ENCODE measurements at regions not wholly inside any gene's neighbourhood (a gene's known extent, or its start where the extent isn't known, plus 50 kb on each side); places are given as distances from the start of the nearest gene placed in this dataset.

DNA sequence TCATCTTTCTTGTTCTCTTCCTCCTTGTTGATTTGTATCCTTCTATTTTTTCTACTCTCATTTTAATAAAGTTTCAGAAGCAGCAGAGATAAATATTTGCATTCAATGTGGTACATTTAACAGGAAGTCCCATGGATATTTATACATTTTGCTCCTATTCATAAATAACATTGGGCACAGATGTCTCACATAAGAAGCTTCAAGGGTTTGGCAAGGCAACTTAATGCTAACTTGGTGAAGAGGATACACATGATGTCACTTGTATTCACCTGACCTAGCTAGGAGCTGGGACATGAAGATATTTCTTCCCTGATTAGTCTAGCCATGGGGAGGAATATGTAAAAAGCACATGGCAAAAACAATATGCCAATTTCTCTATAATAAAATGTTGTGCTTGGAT is 65.1 kb upstream of the DUSP10 start (continued):
- TF ChIP-seq, protein P1, sequence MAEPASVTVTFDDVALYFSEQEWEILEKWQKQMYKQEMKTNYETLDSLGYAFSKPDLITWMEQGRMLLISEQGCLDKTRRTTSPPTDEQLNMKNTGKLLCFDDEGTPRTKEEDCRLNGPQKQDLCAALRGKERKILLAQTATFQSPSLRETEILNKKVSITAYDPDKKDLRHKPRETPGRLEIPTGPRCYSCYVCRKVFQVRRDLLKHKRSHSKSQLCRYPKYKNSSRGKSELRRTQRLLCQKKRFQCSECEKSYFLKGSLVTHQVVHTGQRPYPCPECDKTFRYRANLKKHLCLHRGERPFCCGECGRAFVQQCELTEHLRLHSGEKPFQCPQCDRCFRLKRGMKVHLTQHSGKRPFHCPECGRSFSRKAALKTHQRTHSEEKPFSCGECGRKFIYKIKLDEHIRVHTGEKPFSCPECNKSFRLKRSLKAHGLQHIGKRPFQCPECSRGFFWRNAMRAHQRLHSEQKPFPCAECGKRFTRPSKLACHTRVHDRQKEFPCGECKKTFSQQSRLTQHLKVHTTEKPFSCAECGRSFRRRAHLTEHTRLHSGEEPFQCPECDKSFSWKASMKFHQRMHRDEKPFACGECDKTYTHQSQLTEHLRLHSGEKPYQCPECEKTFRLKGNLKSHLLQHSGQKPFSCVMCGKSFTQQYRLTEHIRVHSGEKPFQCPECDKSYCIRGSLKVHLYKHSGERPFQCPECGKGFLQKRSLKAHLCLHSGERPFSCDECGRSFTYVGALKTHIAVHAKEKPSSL (CRISPR knock-in tag; conservative IDR thresholded peaks at IDR 0.05): no peak
- TF ChIP-seq ELF4 (CRISPR knock-in tag; IDR thresholded peaks at IDR 0.05; ENCODE audit: low read depth): no peak

DNA sequence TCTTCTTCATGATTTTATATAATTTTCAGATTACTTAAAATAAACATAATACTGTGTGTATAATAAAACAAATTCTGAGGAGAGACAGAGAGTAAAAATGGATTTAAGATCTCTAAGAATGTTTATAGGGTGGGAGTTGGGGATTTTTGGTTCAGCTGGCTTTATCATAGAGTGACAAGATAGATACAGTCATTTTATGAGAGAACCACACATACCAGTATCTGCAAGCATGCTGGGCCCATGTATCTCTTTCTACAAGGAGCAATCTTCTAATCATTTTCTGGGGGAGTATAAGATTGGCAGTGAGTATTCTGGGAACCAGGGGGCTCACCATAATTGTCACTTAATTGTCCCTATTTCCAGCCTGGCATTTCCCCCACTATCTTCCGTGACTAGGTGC is 64.3 kb upstream of the DUSP10 start:
- Mint-ChIP-seq H3K36me3 (no peaks in the 10 kb centered on the region), H3K4me1 (peaks cover 9% of the 10 kb centered on the region), H3K27ac (no peak overlapping the region), H3K27me3 (ENCODE audit: low read depth) (no peaks in the 10 kb centered on the region), H3K4me3 (no peak overlapping the region), H3K9me3 (no peaks in the 10 kb centered on the region)
- DNase-seq (ENCODE audit: low spot score) (no peak), ATAC-seq (no peak)
- TF ChIP-seq FOXJ3 (CRISPR knock-in tag; IDR thresholded peaks at IDR 0.05; ENCODE audit: borderline replicate concordance) (no peak), OVOL2 (CRISPR knock-in tag; IDR thresholded peaks at IDR 0.05; ENCODE audit: borderline replicate concordance) (no peak), JAZF1 (CRISPR knock-in tag; IDR thresholded peaks at IDR 0.05) (no peak), ZNF416 (CRISPR knock-in tag; IDR thresholded peaks at IDR 0.05) (no peak), NFATC4 (CRISPR knock-in tag; IDR thresholded peaks at IDR 0.05) (no peak), CREB1 (CRISPR knock-in tag; IDR thresholded peaks at IDR 0.05) (no peak), TP53 (CRISPR knock-in tag; IDR thresholded peaks at IDR 0.05) (no peak)
- TF ChIP-seq, protein P2, sequence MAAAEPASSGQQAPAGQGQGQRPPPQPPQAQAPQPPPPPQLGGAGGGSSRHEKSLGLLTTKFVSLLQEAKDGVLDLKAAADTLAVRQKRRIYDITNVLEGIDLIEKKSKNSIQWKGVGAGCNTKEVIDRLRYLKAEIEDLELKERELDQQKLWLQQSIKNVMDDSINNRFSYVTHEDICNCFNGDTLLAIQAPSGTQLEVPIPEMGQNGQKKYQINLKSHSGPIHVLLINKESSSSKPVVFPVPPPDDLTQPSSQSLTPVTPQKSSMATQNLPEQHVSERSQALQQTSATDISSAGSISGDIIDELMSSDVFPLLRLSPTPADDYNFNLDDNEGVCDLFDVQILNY (CRISPR knock-in tag; IDR thresholded peaks at IDR 0.05): no peak
- TF ChIP-seq, protein P3, sequence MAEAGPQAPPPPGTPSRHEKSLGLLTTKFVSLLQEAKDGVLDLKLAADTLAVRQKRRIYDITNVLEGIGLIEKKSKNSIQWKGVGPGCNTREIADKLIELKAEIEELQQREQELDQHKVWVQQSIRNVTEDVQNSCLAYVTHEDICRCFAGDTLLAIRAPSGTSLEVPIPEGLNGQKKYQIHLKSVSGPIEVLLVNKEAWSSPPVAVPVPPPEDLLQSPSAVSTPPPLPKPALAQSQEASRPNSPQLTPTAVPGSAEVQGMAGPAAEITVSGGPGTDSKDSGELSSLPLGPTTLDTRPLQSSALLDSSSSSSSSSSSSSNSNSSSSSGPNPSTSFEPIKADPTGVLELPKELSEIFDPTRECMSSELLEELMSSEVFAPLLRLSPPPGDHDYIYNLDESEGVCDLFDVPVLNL (CRISPR knock-in tag; IDR thresholded peaks at IDR 0.05; ENCODE audit: borderline replicate concordance, low read depth): no peak
- TF ChIP-seq, protein P4, sequence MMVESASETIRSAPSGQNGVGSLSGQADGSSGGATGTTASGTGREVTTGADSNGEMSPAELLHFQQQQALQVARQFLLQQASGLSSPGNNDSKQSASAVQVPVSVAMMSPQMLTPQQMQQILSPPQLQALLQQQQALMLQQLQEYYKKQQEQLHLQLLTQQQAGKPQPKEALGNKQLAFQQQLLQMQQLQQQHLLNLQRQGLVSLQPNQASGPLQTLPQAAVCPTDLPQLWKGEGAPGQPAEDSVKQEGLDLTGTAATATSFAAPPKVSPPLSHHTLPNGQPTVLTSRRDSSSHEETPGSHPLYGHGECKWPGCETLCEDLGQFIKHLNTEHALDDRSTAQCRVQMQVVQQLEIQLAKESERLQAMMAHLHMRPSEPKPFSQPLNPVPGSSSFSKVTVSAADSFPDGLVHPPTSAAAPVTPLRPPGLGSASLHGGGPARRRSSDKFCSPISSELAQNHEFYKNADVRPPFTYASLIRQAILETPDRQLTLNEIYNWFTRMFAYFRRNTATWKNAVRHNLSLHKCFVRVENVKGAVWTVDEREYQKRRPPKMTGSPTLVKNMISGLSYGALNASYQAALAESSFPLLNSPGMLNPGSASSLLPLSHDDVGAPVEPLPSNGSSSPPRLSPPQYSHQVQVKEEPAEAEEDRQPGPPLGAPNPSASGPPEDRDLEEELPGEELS (CRISPR knock-in tag; IDR thresholded peaks at IDR 0.05): no peak
- TF ChIP-seq, protein P5, sequence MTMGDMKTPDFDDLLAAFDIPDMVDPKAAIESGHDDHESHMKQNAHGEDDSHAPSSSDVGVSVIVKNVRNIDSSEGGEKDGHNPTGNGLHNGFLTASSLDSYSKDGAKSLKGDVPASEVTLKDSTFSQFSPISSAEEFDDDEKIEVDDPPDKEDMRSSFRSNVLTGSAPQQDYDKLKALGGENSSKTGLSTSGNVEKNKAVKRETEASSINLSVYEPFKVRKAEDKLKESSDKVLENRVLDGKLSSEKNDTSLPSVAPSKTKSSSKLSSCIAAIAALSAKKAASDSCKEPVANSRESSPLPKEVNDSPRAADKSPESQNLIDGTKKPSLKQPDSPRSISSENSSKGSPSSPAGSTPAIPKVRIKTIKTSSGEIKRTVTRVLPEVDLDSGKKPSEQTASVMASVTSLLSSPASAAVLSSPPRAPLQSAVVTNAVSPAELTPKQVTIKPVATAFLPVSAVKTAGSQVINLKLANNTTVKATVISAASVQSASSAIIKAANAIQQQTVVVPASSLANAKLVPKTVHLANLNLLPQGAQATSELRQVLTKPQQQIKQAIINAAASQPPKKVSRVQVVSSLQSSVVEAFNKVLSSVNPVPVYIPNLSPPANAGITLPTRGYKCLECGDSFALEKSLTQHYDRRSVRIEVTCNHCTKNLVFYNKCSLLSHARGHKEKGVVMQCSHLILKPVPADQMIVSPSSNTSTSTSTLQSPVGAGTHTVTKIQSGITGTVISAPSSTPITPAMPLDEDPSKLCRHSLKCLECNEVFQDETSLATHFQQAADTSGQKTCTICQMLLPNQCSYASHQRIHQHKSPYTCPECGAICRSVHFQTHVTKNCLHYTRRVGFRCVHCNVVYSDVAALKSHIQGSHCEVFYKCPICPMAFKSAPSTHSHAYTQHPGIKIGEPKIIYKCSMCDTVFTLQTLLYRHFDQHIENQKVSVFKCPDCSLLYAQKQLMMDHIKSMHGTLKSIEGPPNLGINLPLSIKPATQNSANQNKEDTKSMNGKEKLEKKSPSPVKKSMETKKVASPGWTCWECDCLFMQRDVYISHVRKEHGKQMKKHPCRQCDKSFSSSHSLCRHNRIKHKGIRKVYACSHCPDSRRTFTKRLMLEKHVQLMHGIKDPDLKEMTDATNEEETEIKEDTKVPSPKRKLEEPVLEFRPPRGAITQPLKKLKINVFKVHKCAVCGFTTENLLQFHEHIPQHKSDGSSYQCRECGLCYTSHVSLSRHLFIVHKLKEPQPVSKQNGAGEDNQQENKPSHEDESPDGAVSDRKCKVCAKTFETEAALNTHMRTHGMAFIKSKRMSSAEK (CRISPR knock-in tag; IDR thresholded peaks at IDR 0.05; ENCODE audit: borderline replicate concordance): no peak
- TF ChIP-seq, protein P6, sequence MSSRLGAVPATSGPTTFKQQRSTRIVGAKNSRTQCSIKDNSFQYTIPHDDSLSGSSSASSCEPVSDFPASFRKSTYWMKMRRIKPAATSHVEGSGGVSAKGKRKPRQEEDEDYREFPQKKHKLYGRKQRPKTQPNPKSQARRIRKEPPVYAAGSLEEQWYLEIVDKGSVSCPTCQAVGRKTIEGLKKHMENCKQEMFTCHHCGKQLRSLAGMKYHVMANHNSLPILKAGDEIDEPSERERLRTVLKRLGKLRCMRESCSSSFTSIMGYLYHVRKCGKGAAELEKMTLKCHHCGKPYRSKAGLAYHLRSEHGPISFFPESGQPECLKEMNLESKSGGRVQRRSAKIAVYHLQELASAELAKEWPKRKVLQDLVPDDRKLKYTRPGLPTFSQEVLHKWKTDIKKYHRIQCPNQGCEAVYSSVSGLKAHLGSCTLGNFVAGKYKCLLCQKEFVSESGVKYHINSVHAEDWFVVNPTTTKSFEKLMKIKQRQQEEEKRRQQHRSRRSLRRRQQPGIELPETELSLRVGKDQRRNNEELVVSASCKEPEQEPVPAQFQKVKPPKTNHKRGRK (CRISPR knock-in tag; IDR thresholded peaks at IDR 0.05; ENCODE audit: borderline replicate concordance): no peak
- TF ChIP-seq, protein P7, sequence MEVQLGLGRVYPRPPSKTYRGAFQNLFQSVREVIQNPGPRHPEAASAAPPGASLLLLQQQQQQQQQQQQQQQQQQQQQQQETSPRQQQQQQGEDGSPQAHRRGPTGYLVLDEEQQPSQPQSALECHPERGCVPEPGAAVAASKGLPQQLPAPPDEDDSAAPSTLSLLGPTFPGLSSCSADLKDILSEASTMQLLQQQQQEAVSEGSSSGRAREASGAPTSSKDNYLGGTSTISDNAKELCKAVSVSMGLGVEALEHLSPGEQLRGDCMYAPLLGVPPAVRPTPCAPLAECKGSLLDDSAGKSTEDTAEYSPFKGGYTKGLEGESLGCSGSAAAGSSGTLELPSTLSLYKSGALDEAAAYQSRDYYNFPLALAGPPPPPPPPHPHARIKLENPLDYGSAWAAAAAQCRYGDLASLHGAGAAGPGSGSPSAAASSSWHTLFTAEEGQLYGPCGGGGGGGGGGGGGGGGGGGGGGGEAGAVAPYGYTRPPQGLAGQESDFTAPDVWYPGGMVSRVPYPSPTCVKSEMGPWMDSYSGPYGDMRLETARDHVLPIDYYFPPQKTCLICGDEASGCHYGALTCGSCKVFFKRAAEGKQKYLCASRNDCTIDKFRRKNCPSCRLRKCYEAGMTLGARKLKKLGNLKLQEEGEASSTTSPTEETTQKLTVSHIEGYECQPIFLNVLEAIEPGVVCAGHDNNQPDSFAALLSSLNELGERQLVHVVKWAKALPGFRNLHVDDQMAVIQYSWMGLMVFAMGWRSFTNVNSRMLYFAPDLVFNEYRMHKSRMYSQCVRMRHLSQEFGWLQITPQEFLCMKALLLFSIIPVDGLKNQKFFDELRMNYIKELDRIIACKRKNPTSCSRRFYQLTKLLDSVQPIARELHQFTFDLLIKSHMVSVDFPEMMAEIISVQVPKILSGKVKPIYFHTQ (CRISPR knock-in tag; IDR thresholded peaks at IDR 0.05): no peak
- ChIA-PET POLR2A (no interaction called here), CTCF (no interaction called here)

Measured in WTC11 (cell line).